WI38 (cell line): ENCODE measurements at regions not wholly inside any gene's neighbourhood (a gene's known extent, or its start where the extent isn't known, plus 50 kb on each side); places are given as distances from the start of the nearest gene placed in this dataset.

Source experiments
- H3K4me3 ChIP-seq: 2 replicates; pipeline ENCODE4 v1.5.1; 2011; ENCODE audit warnings: low read depth, mild to moderate bottlenecking, control low read depth, low read length
- TF ChIP-seq, protein P1 (sequence below): IDR thresholded peaks from 2 replicates; pipeline ENCODE4 v1.5.1; 2012; ENCODE audit warnings: low read depth, mild to moderate bottlenecking, control low read depth, low read length

DNA sequence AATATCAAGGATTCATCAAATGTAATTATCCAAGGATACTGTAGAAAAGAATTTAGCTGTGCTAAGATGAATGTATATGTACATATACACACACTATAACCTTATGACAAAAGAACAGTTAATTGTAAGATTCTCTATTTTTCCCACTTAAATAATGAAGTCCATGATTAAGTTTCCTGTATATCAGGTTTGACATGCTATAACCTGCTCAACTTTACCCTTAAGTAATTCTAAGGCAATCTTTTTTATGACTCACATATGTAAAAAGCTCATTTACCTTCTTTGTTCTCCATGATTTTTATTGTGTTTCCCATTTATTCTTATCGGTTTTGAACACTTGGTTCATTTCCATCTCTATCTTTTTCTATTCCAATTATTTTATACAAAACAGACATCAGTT, 1213.1 kb upstream of the SLC39A10 start:
- TF ChIP-seq, protein P1, sequence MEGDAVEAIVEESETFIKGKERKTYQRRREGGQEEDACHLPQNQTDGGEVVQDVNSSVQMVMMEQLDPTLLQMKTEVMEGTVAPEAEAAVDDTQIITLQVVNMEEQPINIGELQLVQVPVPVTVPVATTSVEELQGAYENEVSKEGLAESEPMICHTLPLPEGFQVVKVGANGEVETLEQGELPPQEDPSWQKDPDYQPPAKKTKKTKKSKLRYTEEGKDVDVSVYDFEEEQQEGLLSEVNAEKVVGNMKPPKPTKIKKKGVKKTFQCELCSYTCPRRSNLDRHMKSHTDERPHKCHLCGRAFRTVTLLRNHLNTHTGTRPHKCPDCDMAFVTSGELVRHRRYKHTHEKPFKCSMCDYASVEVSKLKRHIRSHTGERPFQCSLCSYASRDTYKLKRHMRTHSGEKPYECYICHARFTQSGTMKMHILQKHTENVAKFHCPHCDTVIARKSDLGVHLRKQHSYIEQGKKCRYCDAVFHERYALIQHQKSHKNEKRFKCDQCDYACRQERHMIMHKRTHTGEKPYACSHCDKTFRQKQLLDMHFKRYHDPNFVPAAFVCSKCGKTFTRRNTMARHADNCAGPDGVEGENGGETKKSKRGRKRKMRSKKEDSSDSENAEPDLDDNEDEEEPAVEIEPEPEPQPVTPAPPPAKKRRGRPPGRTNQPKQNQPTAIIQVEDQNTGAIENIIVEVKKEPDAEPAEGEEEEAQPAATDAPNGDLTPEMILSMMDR = no peak

DNA sequence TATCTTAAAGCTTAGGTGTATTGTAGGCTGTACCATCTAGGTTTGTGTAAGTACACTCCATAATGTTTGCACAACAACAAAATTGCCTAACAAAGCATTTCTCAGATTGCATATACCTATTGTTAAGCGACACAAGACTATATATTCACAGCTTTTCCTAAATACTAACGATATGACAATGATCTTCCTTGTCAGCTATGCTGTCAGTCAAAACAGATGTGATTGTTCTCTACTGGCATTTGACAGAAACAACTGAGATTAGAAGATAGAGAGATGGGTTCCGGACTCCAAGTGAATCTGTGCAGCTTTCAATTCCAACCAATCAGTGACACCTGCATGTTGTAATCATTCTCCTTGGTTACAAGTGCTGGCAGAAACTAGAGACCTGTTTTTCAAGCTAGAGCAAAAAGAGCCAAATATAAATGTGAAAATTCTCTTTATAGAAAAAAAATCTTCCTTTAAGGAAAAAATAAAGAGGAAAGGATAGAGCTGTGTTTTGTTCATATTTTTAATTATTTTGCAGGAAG, 1232.3 kb upstream of the SLC39A10 start:
- no peak overlapping the region for H3K4me3 ChIP-seq
- TF ChIP-seq, protein P1 = no peak

More for the DNA sequence above, 1213.1 kb upstream of the SLC39A10 start:
- H3K4me3 ChIP-seq = no peak overlapping the region

DNA sequence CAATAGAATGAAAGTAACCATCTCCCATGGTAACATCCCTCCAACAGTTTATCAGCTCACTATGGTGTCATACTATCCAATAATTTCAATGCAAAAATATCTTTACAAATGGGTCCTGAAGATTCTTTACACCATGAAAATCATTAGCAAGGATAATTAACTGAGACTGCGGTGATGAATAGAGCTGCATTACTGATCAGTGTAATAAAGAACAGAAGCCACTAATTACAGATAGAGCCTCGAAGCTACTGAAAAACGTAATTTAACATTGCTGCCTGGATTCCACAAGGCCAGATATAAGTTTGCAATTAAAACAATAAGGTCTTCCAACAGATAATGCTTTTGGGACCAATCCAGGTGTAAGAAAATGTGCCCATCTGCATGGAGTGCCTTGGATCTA, 1245.8 kb upstream of the SLC39A10 start:
- no peak overlapping the region for H3K4me3 ChIP-seq
- TF ChIP-seq, protein P1 = no peak

DNA sequence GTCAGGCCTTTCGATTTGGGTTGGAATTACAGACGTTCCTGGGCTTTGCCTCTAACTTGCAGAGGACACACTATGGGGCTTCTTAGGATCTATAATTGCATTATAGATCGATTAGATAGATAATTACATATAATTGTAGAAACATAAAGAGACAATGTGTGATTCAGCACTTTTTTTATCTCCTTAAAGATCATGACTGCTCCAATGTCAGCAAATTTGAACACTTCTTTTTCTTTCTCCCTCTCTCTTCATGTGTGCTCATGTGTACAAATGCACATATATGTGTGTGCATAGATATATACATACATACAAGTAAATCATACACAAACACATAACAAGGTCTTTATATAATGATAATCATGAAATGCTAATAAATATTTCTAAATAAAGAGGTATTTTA, 1261.2 kb upstream of the SLC39A10 start:
- TF ChIP-seq, protein P1 = no peak
- H3K4me3 ChIP-seq = no peak overlapping the region

DNA sequence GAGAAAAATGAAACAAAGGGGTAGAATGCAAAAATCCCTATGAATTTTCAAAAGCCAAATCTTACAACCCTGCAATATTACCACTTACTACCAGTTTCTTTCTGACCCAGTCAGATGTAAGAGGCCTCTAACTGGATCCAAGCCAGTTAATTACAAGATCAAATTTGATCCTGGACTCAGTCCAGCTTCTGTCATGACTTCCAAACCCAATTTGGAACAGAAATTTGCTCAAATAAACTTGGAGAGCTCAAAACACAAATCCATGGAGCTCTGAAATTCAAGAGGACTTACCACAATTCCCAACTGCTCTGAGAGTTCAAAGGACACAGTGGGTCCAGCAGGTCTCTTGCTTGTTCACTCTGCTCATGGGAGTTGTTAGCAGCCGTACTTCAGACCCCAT, 1271.7 kb upstream of the SLC39A10 start:
- no peak overlapping the region for H3K4me3 ChIP-seq
- TF ChIP-seq, protein P1 = no peak

DNA sequence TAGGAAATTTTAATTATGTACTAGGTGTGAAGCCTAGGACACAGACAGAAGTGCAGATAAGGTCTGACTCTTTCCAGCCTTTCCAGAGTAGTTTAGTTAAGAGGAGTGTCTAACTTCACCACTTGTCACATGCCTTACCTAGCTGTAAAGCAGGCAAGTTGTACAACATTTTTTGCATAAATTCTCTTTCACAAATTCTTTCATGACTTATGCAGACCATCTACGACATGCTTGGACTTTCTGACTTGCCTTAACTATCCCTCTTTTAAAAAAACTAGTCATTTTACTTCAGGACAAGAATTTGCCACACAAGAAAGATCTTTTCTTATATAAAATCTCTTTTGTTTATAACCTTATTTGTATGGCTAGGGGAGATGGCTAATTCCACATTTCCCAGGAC, 1273.6 kb upstream of the SLC39A10 start:
- TF ChIP-seq, protein P1 = no peak
- no peak overlapping the region for H3K4me3 ChIP-seq

DNA sequence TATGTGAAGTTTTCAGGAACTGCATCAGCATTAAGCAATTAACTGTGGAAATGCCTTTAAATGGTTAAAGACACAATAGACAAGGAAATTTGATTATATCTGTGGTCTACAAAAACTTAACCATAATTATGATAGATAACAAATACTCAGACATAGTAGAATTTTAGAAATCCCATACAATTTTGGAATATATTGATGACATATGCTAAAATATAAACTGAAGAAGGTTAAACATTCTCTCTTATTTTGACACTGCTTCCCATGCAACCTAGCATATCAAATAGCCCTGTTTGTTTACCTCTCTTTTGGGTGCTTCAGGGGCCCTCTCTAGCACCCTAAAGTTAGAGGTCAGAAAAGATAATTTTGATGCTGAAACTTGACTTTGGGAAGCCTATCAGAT, 1274.8 kb upstream of the SLC39A10 start:
- H3K4me3 ChIP-seq = no peak overlapping the region
- TF ChIP-seq, protein P1 = no peak
